Type B pancreatic cell (in vitro differentiated cells): ENCODE measurements at regions not wholly inside any gene's neighbourhood (a gene's known extent, or its start where the extent isn't known, plus 50 kb on each side); places are given as distances from the start of the nearest gene placed in this dataset.
A peak's percentile ranks its signal among the peaks of the same experiment; 100 is the strongest.
"Not testable (repeated sequence)": the region's sequence is repeated elsewhere in the genome, so short reads cannot be mapped to it uniquely, and the experiment has no call there.

Source experiments
- DNase-seq: peaks from one replicate; pipeline ENCODE4 v3.0.0; 2021; ENCODE audit warnings: mixed read lengths; ENCODE audit not compliant: unreplicated experiment; ENCODE audit errors: extremely low spot score
- H3K27ac Mint-ChIP-seq: 2 replicates; pipeline ENCODE4 v1.8.0; 2021; ENCODE audit warnings: mild to moderate bottlenecking, mixed read lengths
- H3K27me3 Mint-ChIP-seq: 2 replicates; pipeline ENCODE4 v1.8.0; 2021; ENCODE audit warnings: mixed read lengths
- H3K36me3 Mint-ChIP-seq: 2 replicates; pipeline ENCODE4 v1.8.0; 2021; ENCODE audit warnings: mixed read lengths
- H3K4me1 Mint-ChIP-seq: one replicate; pipeline ENCODE4 v1.8.0; 2021; ENCODE audit warnings: mixed read lengths; ENCODE audit not compliant: unreplicated experiment
- H3K4me3 Mint-ChIP-seq: 2 replicates; pipeline ENCODE4 v1.8.0; 2021; ENCODE audit warnings: mild to moderate bottlenecking, mixed read lengths
- H3K9me3 Mint-ChIP-seq: 2 replicates; pipeline ENCODE4 v1.8.0; 2021; ENCODE audit warnings: mixed read lengths
- TF ChIP-seq, protein P1 (sequence below): fragments of 200-600 bp; sonication (generic); conservative IDR thresholded peaks from 2 replicates; pipeline ENCODE4 v1.5.0; 2021; ENCODE audit warnings: antibody characterized with exemption, mild to moderate bottlenecking

DNA sequence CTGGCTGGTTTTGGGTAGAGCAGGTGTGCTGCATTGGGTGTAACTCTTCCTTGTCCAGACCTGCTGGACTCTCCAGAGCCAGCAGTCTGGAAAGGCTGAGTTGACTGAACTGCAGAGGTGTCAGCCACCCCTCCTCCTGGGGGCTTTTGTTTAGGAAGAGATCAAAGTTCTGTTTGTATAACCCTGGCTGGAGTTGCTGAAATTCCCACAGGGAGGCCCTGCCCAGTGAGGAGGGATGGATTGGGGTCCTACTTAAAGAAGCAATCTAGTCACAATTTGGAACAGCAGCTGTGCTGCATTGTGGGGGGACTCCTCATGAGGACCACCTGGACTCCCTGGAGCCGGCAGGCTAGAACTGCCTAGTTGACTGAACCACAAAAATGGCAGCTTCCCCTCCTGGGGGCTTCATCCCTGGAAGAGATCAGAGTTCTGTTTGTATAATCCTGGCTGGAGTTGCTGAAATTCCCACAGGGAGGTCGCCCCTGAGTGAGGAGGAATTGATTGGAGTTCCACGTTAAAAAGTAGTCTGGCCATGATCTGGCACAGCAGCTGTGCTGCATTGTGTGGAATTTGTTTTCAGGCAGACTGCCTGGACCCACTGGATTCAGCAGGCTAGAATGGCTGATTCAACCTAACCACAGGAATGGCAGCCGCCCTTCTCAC, 264.9 kb upstream of the ZC4H2 start:
- H3K4me3 Mint-ChIP-seq = no peak overlapping the region
- no peaks in the 10 kb centered on the region for H3K27me3 Mint-ChIP-seq
- no peaks in the 10 kb centered on the region for H3K4me1 Mint-ChIP-seq
- TF ChIP-seq, protein P1, sequence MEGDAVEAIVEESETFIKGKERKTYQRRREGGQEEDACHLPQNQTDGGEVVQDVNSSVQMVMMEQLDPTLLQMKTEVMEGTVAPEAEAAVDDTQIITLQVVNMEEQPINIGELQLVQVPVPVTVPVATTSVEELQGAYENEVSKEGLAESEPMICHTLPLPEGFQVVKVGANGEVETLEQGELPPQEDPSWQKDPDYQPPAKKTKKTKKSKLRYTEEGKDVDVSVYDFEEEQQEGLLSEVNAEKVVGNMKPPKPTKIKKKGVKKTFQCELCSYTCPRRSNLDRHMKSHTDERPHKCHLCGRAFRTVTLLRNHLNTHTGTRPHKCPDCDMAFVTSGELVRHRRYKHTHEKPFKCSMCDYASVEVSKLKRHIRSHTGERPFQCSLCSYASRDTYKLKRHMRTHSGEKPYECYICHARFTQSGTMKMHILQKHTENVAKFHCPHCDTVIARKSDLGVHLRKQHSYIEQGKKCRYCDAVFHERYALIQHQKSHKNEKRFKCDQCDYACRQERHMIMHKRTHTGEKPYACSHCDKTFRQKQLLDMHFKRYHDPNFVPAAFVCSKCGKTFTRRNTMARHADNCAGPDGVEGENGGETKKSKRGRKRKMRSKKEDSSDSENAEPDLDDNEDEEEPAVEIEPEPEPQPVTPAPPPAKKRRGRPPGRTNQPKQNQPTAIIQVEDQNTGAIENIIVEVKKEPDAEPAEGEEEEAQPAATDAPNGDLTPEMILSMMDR = no peak
- no peak for DNase-seq
- peaks cover 5% of the 10 kb centered on the region for H3K9me3 Mint-ChIP-seq
- H3K27ac Mint-ChIP-seq = no peak overlapping the region
- H3K36me3 Mint-ChIP-seq = no peaks in the 10 kb centered on the region

DNA sequence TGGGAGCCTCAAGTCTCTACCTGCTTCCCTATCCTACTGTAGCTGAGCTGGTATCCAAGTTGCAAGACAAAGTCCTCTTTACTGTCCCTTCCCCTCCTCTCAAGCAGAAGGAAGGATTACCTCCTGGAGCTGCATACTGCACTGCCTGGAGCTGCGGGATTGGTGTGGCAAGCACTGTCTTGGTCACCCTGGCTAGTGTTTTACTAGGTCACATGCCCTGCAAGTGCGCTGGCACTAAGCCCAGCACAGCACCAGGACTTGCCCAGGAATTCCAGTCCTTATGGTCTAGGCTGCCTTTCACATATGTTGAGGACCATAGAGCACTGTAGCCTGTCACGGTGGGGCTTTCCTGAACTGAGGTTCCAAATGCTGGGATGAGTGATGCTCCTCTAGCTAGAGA, 227.3 kb upstream of the ZC4H2 start:
- no peak overlapping the region for H3K4me3 Mint-ChIP-seq
- TF ChIP-seq, protein P1 = no peak
- H3K4me1 Mint-ChIP-seq = no peaks in the 10 kb centered on the region
- DNase-seq = no peak
- H3K27ac Mint-ChIP-seq = no peak overlapping the region
- H3K9me3 Mint-ChIP-seq = no peaks in the 10 kb centered on the region
- H3K27me3 Mint-ChIP-seq = no peaks in the 10 kb centered on the region
- no peaks in the 10 kb centered on the region for H3K36me3 Mint-ChIP-seq

DNA sequence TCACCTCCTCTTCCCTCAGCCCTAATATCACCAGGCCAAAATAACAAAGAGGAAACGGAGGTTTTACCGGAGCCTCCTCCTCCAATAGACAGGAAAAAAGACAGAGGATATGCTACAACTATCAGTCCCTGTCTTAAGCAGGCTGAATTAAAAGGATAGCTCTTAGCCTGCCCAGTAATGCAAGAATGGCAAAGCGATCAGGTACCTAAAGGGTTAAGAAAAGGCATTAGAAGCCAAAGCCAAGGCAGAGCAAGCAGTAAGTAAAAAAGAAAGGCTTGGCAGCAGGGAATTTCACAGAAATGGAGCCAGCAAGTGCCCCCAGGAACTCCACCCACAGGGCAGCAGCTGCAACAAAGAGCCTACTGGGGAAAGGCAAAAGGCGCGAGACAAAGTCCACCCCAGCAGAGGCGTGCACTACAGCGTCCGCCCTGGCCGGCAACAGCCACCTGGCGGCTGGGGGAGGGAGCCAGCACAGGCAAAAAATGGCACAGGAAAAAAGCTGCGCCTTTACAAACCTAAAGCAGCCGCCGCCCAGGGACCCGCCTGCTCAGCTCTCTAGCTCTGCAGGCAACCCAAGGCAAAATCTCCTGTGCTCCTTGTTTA, 220.6 kb upstream of the ZC4H2 start:
- Mint-ChIP-seq H3K27ac (peak overlapping the region; percentile 35), H3K4me1 (no peaks in the 10 kb centered on the region), H3K4me3 (peak overlapping the region; percentile 69), H3K27me3 (no peaks in the 10 kb centered on the region), H3K36me3 (no peaks in the 10 kb centered on the region), H3K9me3 (no peaks in the 10 kb centered on the region)
- no peak for DNase-seq
- TF ChIP-seq, protein P1 = peak; percentile 63

DNA sequence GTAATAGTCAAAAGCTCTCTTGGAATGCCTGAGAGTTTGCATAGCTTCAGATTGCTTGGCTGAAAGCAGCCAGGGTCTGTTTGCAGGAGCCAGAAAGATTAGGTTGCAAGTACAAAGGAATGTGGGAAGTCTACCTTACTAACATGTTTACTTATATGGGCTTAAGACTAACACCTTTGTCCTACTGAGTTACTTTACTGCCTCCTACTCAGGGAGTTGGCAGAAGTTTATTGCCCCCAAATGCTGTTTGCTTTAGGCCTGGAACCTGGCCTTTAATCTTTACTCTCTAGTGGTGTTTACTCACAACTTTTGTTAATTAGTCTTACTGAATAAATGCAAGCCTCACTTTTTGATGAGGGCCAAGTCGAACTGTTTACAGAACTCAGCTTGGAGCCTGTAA, 219.4 kb upstream of the ZC4H2 start:
- no peak for DNase-seq
- TF ChIP-seq, protein P1 = no peak
- no peak overlapping the region for H3K27ac Mint-ChIP-seq
- H3K9me3 Mint-ChIP-seq = no peaks in the 10 kb centered on the region
- H3K36me3 Mint-ChIP-seq = no peaks in the 10 kb centered on the region
- no peak overlapping the region for H3K4me3 Mint-ChIP-seq
- H3K4me1 Mint-ChIP-seq = no peaks in the 10 kb centered on the region
- no peaks in the 10 kb centered on the region for H3K27me3 Mint-ChIP-seq

DNA sequence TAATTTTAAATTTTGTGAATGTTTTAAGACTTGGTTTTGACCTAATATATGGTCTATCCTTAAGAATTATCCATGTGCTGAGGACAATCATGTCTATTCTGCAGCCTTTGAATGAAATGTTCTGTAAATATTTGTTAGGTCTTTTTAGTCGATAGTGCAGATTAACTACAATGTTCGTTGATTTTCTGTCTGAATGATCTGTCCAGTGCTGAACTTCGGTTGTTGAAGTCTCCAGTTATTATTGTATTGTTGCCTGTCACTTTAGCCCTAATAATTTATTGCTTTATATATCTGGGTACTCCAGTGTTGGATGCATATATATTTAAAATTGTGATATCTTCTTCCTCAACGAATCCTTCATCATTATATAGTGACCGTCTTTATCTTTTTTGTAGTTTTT, 218.3 kb upstream of the ZC4H2 start:
- no peaks in the 10 kb centered on the region for H3K27me3 Mint-ChIP-seq
- TF ChIP-seq, protein P1 = no peak
- no peaks in the 10 kb centered on the region for H3K36me3 Mint-ChIP-seq
- no peak for DNase-seq
- H3K9me3 Mint-ChIP-seq = no peaks in the 10 kb centered on the region
- H3K4me3 Mint-ChIP-seq = no peak overlapping the region
- no peak overlapping the region for H3K27ac Mint-ChIP-seq
- H3K4me1 Mint-ChIP-seq = no peaks in the 10 kb centered on the region

DNA sequence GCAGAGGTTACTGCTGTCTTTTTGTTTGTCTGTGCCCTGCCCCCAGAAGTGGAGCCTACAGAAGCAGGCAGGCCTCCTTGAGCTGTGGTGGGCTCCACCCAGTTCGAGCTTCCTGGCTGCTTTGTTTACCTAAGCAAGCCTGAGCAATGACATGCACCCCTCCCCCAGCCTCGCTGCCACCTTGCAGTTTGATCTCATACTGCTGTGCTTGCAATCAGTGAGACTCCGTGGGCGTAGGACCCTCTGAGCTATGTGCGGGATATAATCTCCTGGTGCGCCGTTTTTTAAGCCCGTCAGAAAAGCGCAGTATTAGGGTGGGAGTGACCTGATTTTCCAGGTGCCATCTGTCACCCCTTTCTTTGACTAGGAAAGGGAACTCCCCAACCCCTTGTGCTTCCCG, 187.1 kb upstream of the ZC4H2 start:
- H3K9me3 Mint-ChIP-seq, H3K4me3 Mint-ChIP-seq, H3K36me3 Mint-ChIP-seq, H3K27me3 Mint-ChIP-seq, DNase-seq, H3K27ac Mint-ChIP-seq, H3K4me1 Mint-ChIP-seq: not testable (repeated sequence)
